CD14-positive monocyte (primary cell): ENCODE measurements at regions not wholly inside any gene's neighbourhood (a gene's known extent, or its start where the extent isn't known, plus 50 kb on each side); places are given as distances from the start of the nearest gene placed in this dataset.

Experiments used
- DNase-seq, 3 donors: peaks; one replicate each; pipeline ENCODE4 v3.0.0-alpha.2; 2011 to 2022
- H2AFZ ChIP-seq: 2 replicates; pipeline ENCODE4 v1.6.0; 2012; ENCODE audit warnings: mild to moderate bottlenecking, low read depth, low read length, inconsistent platforms; ENCODE audit not compliant: insufficient read depth, poor library complexity, severe bottlenecking
- H3K27ac ChIP-seq, 2 donors: 1 replicate in 1 of 2; 2 replicates in 1 of 2; pipeline ENCODE4 v1.5.1; 2012 to 2013; ENCODE audit warnings: low read length in 2 of 2, control low read depth in 1 of 2, inconsistent platforms in 1 of 2, low read depth in 1 of 2, mild to moderate bottlenecking in 1 of 2
- H3K27me3 ChIP-seq, 2 donors: one replicate each; pipeline versions ENCODE4 v1.6.0 to v1.6.1; 2011 to 2013; ENCODE audit warnings: low read length in 2 of 2; ENCODE audit not compliant: control insufficient read depth in 2 of 2, insufficient read depth in 2 of 2
- H3K36me3 ChIP-seq, 2 donors: replicated peaks in 1 of 2; 1 replicate in 1 of 2; 2 replicates in 1 of 2; pipeline versions ENCODE4 v1.5.1 to v1.6.1; 2012 to 2013; ENCODE audit warnings: low read length in 2 of 2, control low read depth in 1 of 2, inconsistent platforms in 1 of 2, mild to moderate bottlenecking in 1 of 2; ENCODE audit not compliant: insufficient read depth in 2 of 2, control insufficient read depth in 1 of 2
- H3K4me1 ChIP-seq, 2 donors: 1 replicate in 1 of 2; 2 replicates in 1 of 2; pipeline versions ENCODE4 v1.5.1 to v1.6.1; 2012 to 2013; ENCODE audit warnings: low read length in 2 of 2, control low read depth in 1 of 2, inconsistent platforms in 1 of 2, mild to moderate bottlenecking in 1 of 2, moderate library complexity in 1 of 2; ENCODE audit not compliant: insufficient read depth in 2 of 2, control insufficient read depth in 1 of 2
- H3K4me2 ChIP-seq: replicated peaks from 2 replicates; pipeline ENCODE3; 2012; ENCODE audit warnings: low read length, moderate library complexity, mild to moderate bottlenecking; ENCODE audit not compliant: poor library complexity, severe bottlenecking; ENCODE audit errors: extremely low read depth
- H3K4me3 ChIP-seq, 3 experiments: fragments of 200-600 bp in 1 of 3; sonication (generic) in 1 of 3; replicated peaks in 1 of 3; 1 replicate in 2 of 3; 2 replicates in 1 of 3; pipeline ENCODE4 v1.5.1; 2011 to 2013; ENCODE audit warnings: low read length in 3 of 3, mild to moderate bottlenecking in 3 of 3, control low read depth in 2 of 3, low read depth in 2 of 3, inconsistent platforms in 1 of 3, moderate library complexity in 1 of 3
- H3K79me2 ChIP-seq: 2 replicates; pipeline ENCODE4 v1.6.0; 2012; ENCODE audit warnings: mild to moderate bottlenecking, control low read depth, inconsistent platforms, low read length, moderate library complexity; ENCODE audit not compliant: insufficient read depth
- H3K9ac ChIP-seq: 2 replicates; pipeline ENCODE4 v1.6.0; 2017; ENCODE audit warnings: low read length, mild to moderate bottlenecking; ENCODE audit not compliant: insufficient read depth, poor library complexity, severe bottlenecking
- H3K9me3 ChIP-seq, 2 donors: replicated peaks in 1 of 2; 1 replicate in 1 of 2; 2 replicates in 1 of 2; pipeline versions ENCODE4 v1.5.1 to v1.6.1; 2012 to 2013; ENCODE audit warnings: low read length in 2 of 2, control low read depth in 1 of 2; ENCODE audit not compliant: control insufficient read depth in 1 of 2, insufficient read depth in 1 of 2
- H4K20me1 ChIP-seq: 2 replicates; pipeline ENCODE4 v1.6.0; 2012; ENCODE audit warnings: mild to moderate bottlenecking, low read length, control low read depth, moderate library complexity; ENCODE audit not compliant: insufficient read depth
- H3K27ac Mint-ChIP-seq, 7 donors: one replicate each; pipeline ENCODE4 v1.8.0; 2020; ENCODE audit warnings: mild to moderate bottlenecking in 7 of 7, mixed read lengths in 7 of 7, moderate library complexity in 6 of 7, inconsistent platforms in 2 of 7
- H3K27me3 Mint-ChIP-seq, 3 donors: one replicate each; pipeline ENCODE4 v1.8.0; 2021 to 2022; ENCODE audit warnings: low read depth in 3 of 3, mild to moderate bottlenecking in 3 of 3, mixed read lengths in 3 of 3, moderate library complexity in 3 of 3, inconsistent platforms in 1 of 3
- H3K36me3 Mint-ChIP-seq, 2 donors: one replicate each; pipeline ENCODE4 v1.8.0; 2020; ENCODE audit warnings: mixed read lengths in 2 of 2, inconsistent platforms in 1 of 2, mild to moderate bottlenecking in 1 of 2
- H3K4me1 Mint-ChIP-seq: one replicate; pipeline ENCODE4 v1.8.0; 2020; ENCODE audit warnings: mild to moderate bottlenecking, mixed read lengths
- H3K4me3 Mint-ChIP-seq, 2 donors: one replicate each; pipeline ENCODE4 v1.8.0; 2020; ENCODE audit warnings: mild to moderate bottlenecking in 2 of 2, mixed read lengths in 2 of 2, moderate library complexity in 1 of 2
- H3K9me3 Mint-ChIP-seq, 7 donors: one replicate each; pipeline ENCODE4 v1.8.0; 2020 to 2022; ENCODE audit warnings: mixed read lengths in 7 of 7, mild to moderate bottlenecking in 6 of 7, moderate library complexity in 6 of 7, inconsistent platforms in 2 of 7
- WGBS: methylation state at CpG from one replicate; pipeline ENCODE4 v1.1.5; 2013; ENCODE audit warnings: missing lambda C conversion rate; ENCODE audit not compliant: insufficient coverage; 5-methylcytosine and 5-hydroxymethylcytosine counted together
- intact Hi-C, 2 donors: fragments of 100-400 bp; cut with micrococcal nuclease; formaldehyde crosslinking; loops; one replicate each; pipeline versions ENCODE4 v1.15.0 to v1.15.1; 2023
- TF ChIP-seq, protein P1 (sequence below): fragments of 200-600 bp; IDR thresholded peaks from one replicate; pipeline ENCODE4 v1.8.0; 2022; ENCODE audit warnings: antibody characterized with exemption, mild to moderate bottlenecking

DNA sequence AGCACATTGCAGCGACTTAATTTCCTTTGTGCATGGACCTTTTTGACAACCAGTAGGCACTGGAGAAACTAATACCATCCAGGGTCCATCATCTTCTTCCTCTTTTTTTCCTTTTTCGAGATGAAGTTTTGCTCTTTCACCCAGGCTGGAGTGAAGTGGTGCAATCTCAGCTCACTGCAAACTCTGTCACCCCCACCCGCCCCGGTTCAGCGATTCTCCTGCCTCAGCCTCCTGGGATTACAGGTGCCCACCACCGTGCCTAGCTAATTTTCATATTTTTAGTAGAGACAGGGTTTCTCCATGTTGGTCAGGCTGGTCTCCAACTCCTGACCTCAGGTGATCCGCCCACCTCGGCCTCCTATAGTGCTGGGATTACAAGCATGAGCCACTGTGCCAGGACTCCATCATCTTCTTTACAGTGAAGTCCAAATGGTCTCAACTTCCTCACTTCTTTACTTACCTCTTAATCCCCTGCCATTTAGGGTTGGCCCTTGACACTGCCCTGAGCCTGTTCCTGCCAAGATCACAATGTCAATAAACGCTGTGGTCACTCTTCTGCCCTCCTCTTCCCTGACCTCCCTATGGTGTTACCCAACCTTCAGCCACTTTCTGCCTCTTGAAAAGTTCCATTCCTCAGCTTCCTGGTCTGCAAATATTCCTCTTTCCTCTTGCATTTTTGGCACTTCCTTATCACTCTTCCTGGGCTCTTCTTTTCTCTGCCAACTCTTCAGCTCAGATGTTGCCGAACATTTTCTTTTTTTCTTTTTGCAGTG lies 119.8 kb upstream of the SLC34A2 start:
- H3K4me3 Mint-ChIP-seq: no peak overlapping the region
- H3K36me3 ChIP-seq: no peaks in the 10 kb centered on the region
- WGBS: 93% methylated on average over 6 of the region's 10 CpGs

DNA sequence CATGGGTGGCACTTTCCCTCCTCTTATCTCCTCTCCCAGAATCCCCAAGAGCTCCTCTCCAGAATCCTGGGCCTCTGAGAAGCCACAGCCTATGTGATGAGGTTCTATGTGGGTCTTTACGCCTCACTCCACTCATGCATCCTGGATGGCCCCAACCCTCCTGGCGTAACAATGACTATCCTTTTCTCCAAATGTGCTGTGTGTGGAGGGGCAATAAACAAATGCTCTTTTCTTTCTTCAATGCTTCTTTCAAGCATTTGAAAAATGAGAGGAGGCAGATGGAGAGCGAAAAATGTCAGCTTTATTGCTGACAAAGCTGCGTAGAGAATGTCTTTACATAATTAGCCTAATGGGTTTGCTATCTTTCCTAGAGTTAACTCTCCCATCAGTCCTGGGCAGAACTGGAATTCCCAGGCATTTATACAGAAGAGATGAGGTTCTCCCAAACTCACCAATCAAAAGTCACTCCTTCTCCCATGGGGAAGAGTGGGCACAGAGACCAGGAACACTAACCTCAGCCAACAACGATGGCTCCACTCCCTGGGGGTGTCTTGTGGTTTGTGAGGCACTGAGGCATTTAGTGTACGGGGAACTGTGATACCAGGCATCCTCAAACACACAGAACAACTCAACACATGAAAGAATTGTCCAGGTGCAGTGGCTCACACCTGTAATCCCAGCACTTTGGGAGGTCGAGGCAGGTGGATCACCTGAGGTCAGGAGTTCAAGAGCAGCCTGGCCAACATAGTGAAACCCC lies 118.9 kb upstream of the SLC34A2 start:
- Mint-ChIP-seq H3K27ac (peak overlapping the region in 1 of 7 donors; percentile 41), H3K4me1 (peaks cover under 1% of the 10 kb centered on the region), H3K4me3 (no peak overlapping the region), H3K36me3 (no peaks in the 10 kb centered on the region), H3K9me3 (peaks cover 0 to 11% (median 3%) of the 10 kb centered on the region in 7 donors), H3K27me3 (peaks cover 2 to 3% (median 2%) of the 10 kb centered on the region in 3 donors)
- H3K4me3 ChIP-seq: no peak overlapping the region
- TF ChIP-seq, protein P1, sequence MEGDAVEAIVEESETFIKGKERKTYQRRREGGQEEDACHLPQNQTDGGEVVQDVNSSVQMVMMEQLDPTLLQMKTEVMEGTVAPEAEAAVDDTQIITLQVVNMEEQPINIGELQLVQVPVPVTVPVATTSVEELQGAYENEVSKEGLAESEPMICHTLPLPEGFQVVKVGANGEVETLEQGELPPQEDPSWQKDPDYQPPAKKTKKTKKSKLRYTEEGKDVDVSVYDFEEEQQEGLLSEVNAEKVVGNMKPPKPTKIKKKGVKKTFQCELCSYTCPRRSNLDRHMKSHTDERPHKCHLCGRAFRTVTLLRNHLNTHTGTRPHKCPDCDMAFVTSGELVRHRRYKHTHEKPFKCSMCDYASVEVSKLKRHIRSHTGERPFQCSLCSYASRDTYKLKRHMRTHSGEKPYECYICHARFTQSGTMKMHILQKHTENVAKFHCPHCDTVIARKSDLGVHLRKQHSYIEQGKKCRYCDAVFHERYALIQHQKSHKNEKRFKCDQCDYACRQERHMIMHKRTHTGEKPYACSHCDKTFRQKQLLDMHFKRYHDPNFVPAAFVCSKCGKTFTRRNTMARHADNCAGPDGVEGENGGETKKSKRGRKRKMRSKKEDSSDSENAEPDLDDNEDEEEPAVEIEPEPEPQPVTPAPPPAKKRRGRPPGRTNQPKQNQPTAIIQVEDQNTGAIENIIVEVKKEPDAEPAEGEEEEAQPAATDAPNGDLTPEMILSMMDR: no peak
- no peak overlapping the region for H3K4me2 ChIP-seq
- H3K27me3 ChIP-seq: no peaks in the 10 kb centered on the region
- 100% methylated on average over 1 of the region's 7 CpGs for WGBS
- DNase-seq: no peak
- H4K20me1 ChIP-seq: no peaks in the 10 kb centered on the region
- H3K27ac ChIP-seq: no peak overlapping the region
- peaks cover 0 to 2% of the 10 kb centered on the region in 2 donors for H3K9me3 ChIP-seq
- H3K4me1 ChIP-seq: no peaks in the 10 kb centered on the region
- H2AFZ ChIP-seq: no peak overlapping the region
- no peak overlapping the region for H3K9ac ChIP-seq
- H3K79me2 ChIP-seq: no peaks in the 10 kb centered on the region
- H3K36me3 ChIP-seq: no peaks in the 10 kb centered on the region
- intact Hi-C loops: no loop called here

More for the DNA sequence above, 119.8 kb upstream of the SLC34A2 start:
- H3K4me3 ChIP-seq: no peak overlapping the region
- TF ChIP-seq, protein P1: no peak
- Mint-ChIP-seq H3K4me1 (peaks cover 2% of the 10 kb centered on the region), H3K27me3 (peaks cover 2 to 3% (median 2%) of the 10 kb centered on the region in 3 donors), H3K9me3 (peaks cover 0 to 12% (median 3%) of the 10 kb centered on the region in 7 donors), H3K36me3 (no peaks in the 10 kb centered on the region), H3K27ac (peak overlapping the region in 1 of 7 donors; percentile 15)
- no peaks in the 10 kb centered on the region for H3K4me1 ChIP-seq
- no peaks in the 10 kb centered on the region for H3K27me3 ChIP-seq
- no peak overlapping the region for H3K9ac ChIP-seq
- no peaks in the 10 kb centered on the region for H3K79me2 ChIP-seq
- H3K4me2 ChIP-seq: no peak overlapping the region
- DNase-seq: no peak
- no peak overlapping the region for H3K27ac ChIP-seq
- H2AFZ ChIP-seq: no peak overlapping the region
- peaks cover 0 to 2% of the 10 kb centered on the region in 2 donors for H3K9me3 ChIP-seq
- intact Hi-C loops: no loop called here
- H4K20me1 ChIP-seq: no peaks in the 10 kb centered on the region
